Renal cortex interstitium (tissue), 11 donors: ENCODE measurements at regions not wholly inside any gene's neighbourhood (a gene's known extent, or its start where the extent isn't known, plus 50 kb on each side); places are given as distances from the start of the nearest gene placed in this dataset.
"Not testable (repeated sequence)": the region's sequence is repeated elsewhere in the genome, so short reads cannot be mapped to it uniquely, and the experiment has no call there.

Experiments
- DNase-seq, 11 donors: peaks; one replicate each; pipeline ENCODE4 v3.0.0-alpha.2; 2013; ENCODE audit warnings: low read depth in 9 of 11, low spot score in 4 of 11; ENCODE audit errors: extremely low read depth in 1 of 11

- DNase-seq, result no peak
Observed at GRCh38 chrX:102784550-102784949, 64.0 kb downstream of the GPRASP3 start.

GRCh38 chrX:102787283-102787682, 66.7 kb downstream of the GPRASP3 start:
- no peak for DNase-seq

- DNase-seq, result no peak
Observed at GRCh38 chrX:102808336-102808735, 87.8 kb downstream of the GPRASP3 start.

GRCh38 chrX:102818269-102818668, 97.7 kb downstream of the GPRASP3 start:
- not testable (repeated sequence) for DNase-seq

GRCh38 chrX:102832661-102833060, 104.4 kb upstream of the RAB40AL start:
- no peak for DNase-seq

GRCh38 chrX:102833136-102833535, 103.9 kb upstream of the RAB40AL start:
- no peak for DNase-seq

- peak in 2 of 11 donors; percentile 1 to 2 for DNase-seq
Observed at GRCh38 chrX:102835504-102836146, 101.4 kb upstream of the RAB40AL start.

GRCh38 chrX:102837847-102838246, 99.2 kb upstream of the RAB40AL start:
- no peak for DNase-seq

GRCh38 chrX:102840871-102841705, 96.0 kb upstream of the RAB40AL start:
- no peak for DNase-seq

GRCh38 chrX:102841706-102842003, 95.4 kb upstream of the RAB40AL start:
- no peak for DNase-seq

- DNase-seq, result no peak
Observed at GRCh38 chrX:102845020-102845419, 92.1 kb upstream of the RAB40AL start.

- DNase-seq, result no peak
Observed at GRCh38 chrX:102846544-102847236, 90.4 kb upstream of the RAB40AL start.

GRCh38 chrX:102847362-102847761, 89.7 kb upstream of the RAB40AL start:
- DNase-seq, result no peak

GRCh38 chrX:102849396-102849795, 87.7 kb upstream of the RAB40AL start:
- peak in 1 of 11 donors; percentile 14 for DNase-seq

GRCh38 chrX:102858826-102859549, 78.1 kb upstream of the RAB40AL start:
- DNase-seq, result not testable (repeated sequence)

GRCh38 chrX:102859550-102859871, 77.6 kb upstream of the RAB40AL start:
- no peak for DNase-seq

GRCh38 chrX:102860235-102860634, 76.8 kb upstream of the RAB40AL start:
- DNase-seq, result no peak

GRCh38 chrX:102863735-102864134, 73.3 kb upstream of the RAB40AL start:
- DNase-seq, result peak; percentile 38 to 72 (median 58)

GRCh38 chrX:102866981-102867656, 70.0 kb upstream of the RAB40AL start:
- no peak for DNase-seq
